OCI-LY7 (cell line): ENCODE measurements at regions not wholly inside any gene's neighbourhood (a gene's known extent, or its start where the extent isn't known, plus 50 kb on each side); places are given as distances from the start of the nearest gene placed in this dataset.

ENCODE experiments used
- CTCF ChIP-seq: fragments of 200-600 bp; sonication (generic); conservative IDR thresholded peaks from 2 replicates; pipeline ENCODE4 v1.5.1; 2014; ENCODE audit warnings: mild to moderate bottlenecking, antibody characterized with exemption, low read length, moderate library complexity, mixed read lengths
- EZH2phosphoT487 ChIP-seq: fragments of 200-600 bp; sonication (generic); IDR thresholded peaks from 2 replicates; pipeline ENCODE4 v1.6.1; 2018; ENCODE audit warnings: low read depth, borderline replicate concordance, mild to moderate bottlenecking, mixed run types, antibody characterized with exemption, low read length, moderate library complexity, mixed read lengths

DNA sequence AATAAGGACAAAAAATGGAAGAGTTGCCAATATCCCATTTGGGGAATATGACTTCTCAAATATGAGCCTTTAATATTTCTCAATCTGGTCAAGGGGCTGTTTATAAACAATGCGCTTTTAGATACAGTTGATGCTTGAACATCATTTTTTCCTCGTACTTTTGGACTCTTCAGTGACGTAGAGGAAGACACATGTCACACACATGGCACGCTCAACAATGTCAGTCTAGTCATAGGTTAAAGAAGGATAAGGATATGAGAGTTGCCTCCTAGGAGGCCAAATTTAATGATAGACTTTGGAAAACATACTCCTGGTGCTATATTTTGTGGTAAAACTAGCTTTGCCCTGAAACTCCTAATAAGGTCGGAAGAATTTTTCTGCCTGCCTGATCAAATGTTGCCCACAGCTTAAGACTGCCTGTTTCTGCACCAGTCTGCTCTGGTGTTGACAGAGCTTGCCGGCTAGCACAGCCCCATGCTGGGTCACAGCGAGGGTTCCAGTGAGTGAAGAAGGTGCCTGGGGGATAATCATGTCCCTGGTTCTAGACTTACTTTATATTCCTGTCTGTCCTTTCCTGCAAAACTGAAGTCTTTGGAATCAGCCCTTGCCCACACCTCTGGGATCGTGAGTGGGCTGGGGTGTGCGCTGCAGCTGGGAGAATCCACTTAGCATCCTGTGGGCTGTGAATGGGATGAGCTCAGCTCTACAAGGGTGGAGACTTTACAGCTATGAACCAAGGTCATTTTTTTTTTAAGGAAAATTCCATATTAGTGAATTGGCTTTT, 230.8 kb upstream of the IRX4 start:
- TF ChIP-seq CTCF (no peak), EZH2phosphoT487 (no peak)
